K562 (cell line): ENCODE measurements at regions not wholly inside any gene's neighbourhood (a gene's known extent, or its start where the extent isn't known, plus 50 kb on each side); places are given as distances from the start of the nearest gene placed in this dataset.

Experiments
- ATAC-seq: fragments of 200-7000 bp; cut with Tn5 transposase; 3 replicates; pipeline ENCODE4 v1.9.1; 2020; ENCODE audit warnings: moderate library complexity
- BruUV-seq: library from RNA; stranded (reverse); fragments of 400-500 nt; replicated peaks from 2 replicates; lab custom pipeline; 2021; lab: Mats Ljungman, UMichigan
- CTCF ChIA-PET: fragments of 300-600 bp; formaldehyde crosslinking; extraction: SDS; loops from one replicate; lab custom pipeline; 2021; ENCODE audit warnings: low intra/inter-chr PET ratio; lab: Yijun Ruan, JAX
- POLR2A ChIA-PET: fragments of 300-600, 350-650 bp; sonication (Branson Sonifier 250); formaldehyde crosslinking; extraction: SDS; loops from one replicate; lab custom pipeline; 2021; ENCODE audit warnings: antibody characterized with exemption, inconsistent platforms; lab: Yijun Ruan, JAX
- DNase-seq, 4 experiments: peaks; one replicate each; pipeline versions ENCODE4 v3.0.0 to v3.0.0-alpha.2; 2011 to 2018; ENCODE audit warnings: low spot score in 3 of 4, mixed read lengths in 3 of 4; ENCODE audit errors: extremely low read depth in 1 of 4
- FAIRE-seq: peaks from 2 replicates; lab custom pipeline; 2011; peaks lifted over from hg19 to GRCh38; lab: Jason Lieb, UNC
- H2AFZ ChIP-seq: 2 replicates; pipeline ENCODE4 v1.6.0; 2011; ENCODE audit warnings: low read depth, low read length, control low read depth, inconsistent platforms
- H3K27ac ChIP-seq: fragments of 200-600 bp; 3 replicates; pipeline ENCODE4 v1.8.0; 2011; ENCODE audit warnings: low read depth, mild to moderate bottlenecking, control low read depth, inconsistent platforms, low read length, moderate library complexity, mixed read lengths; ENCODE audit errors: extremely low read depth
- H3K27me3 ChIP-seq, 2 experiments: fragments of 300-600 bp in 1 of 2; 2 replicates in 1 of 2; 3 replicates in 1 of 2; pipeline versions ENCODE4 v1.6.0 to v1.8.0; 2011; ENCODE audit warnings: inconsistent platforms in 2 of 2, low read length in 2 of 2, mild to moderate bottlenecking in 1 of 2, mixed read lengths in 1 of 2, moderate library complexity in 1 of 2; ENCODE audit not compliant: control insufficient read depth in 2 of 2, insufficient read depth in 2 of 2
- H3K36me3 ChIP-seq: fragments of 300-600 bp; 3 replicates; pipeline ENCODE4 v1.8.0; 2011; ENCODE audit warnings: mild to moderate bottlenecking, low read length, inconsistent platforms; ENCODE audit not compliant: control insufficient read depth, insufficient read depth
- H3K4me1 ChIP-seq, 2 experiments: fragments of 200-600 bp in 1 of 2; replicated peaks in 1 of 2; 2 replicates in 1 of 2; 3 replicates in 1 of 2; pipeline versions ENCODE4 v1.5.1 to v1.8.0; 2011; ENCODE audit warnings: inconsistent platforms in 2 of 2, low read length in 2 of 2, mild to moderate bottlenecking in 1 of 2, mixed read lengths in 1 of 2, moderate library complexity in 1 of 2; ENCODE audit not compliant: control insufficient read depth in 2 of 2, insufficient read depth in 2 of 2
- H3K4me2 ChIP-seq: 2 replicates; pipeline ENCODE4 v1.6.1; 2011; ENCODE audit warnings: low read length, control low read depth, inconsistent platforms, mixed read lengths; ENCODE audit not compliant: insufficient read depth
- H3K4me3 ChIP-seq: fragments of 200-600 bp; sonication (generic), shearing (Covaris generic); 2 replicates; pipeline ENCODE4 v1.5.1; 2016; ENCODE audit warnings: control low read depth, inconsistent platforms
- H3K79me2 ChIP-seq: fragments of 200-600 bp; 3 replicates; pipeline ENCODE4 v1.8.0; 2011; ENCODE audit warnings: low read length, inconsistent platforms; ENCODE audit not compliant: control insufficient read depth, insufficient read depth
- H3K9ac ChIP-seq, 2 experiments: 2 replicates each; pipeline versions ENCODE4 v1.6.0 to v1.6.1; 2011; ENCODE audit warnings: low read depth in 2 of 2, low read length in 2 of 2, control low read depth in 1 of 2, inconsistent platforms in 1 of 2, mild to moderate bottlenecking in 1 of 2, mixed read lengths in 1 of 2; ENCODE audit not compliant: insufficient read depth in 1 of 2
- H3K9me1 ChIP-seq: one replicate; pipeline ENCODE4 v1.6.0; 2011; ENCODE audit warnings: inconsistent platforms, mild to moderate bottlenecking, low read length, moderate library complexity; ENCODE audit not compliant: control insufficient read depth, insufficient read depth
- H3K9me3 ChIP-seq: replicated peaks from 2 replicates; pipeline ENCODE4 v1.5.1; 2011; ENCODE audit warnings: low read depth, low read length, inconsistent platforms; ENCODE audit not compliant: control insufficient read depth, insufficient read depth
- H4K20me1 ChIP-seq: replicated peaks from 2 replicates; pipeline ENCODE4 v1.6.1; 2011; ENCODE audit warnings: low read length, inconsistent platforms, mixed read lengths; ENCODE audit not compliant: control insufficient read depth, insufficient read depth
- CBX8 ChIP-seq: fragments of 200-600 bp; sonication (generic); IDR thresholded peaks from 2 replicates; pipeline ENCODE4 v1.6.1; 2012; ENCODE audit warnings: borderline replicate concordance, mixed run types, low read depth, mild to moderate bottlenecking, moderate library complexity, mixed read lengths, low read length, control low read depth, inconsistent platforms; ENCODE audit not compliant: poor library complexity, severe bottlenecking; ENCODE audit errors: extremely low read depth
- CEBPB ChIP-seq: fragments of 450-650 bp; IDR thresholded peaks from 2 replicates; pipeline ENCODE4 v1.6.1; 2016; ENCODE audit warnings: missing genetic modification characterization, missing compliant biosample characterization
- CEBPZ ChIP-seq: fragments of 150-350 bp; IDR thresholded peaks from 2 replicates; pipeline ENCODE4 v1.6.1; 2014; ENCODE audit warnings: low read depth, mild to moderate bottlenecking, low read length, borderline replicate concordance
- CGGBP1 ChIP-seq: fragments of 250-450 bp; sonication (Bioruptor Pico); IDR thresholded peaks from 2 replicates; pipeline ENCODE4 v1.9.0; 2021; ENCODE audit warnings: mild to moderate bottlenecking
- CHD2 ChIP-seq: IDR thresholded peaks from 2 replicates; pipeline ENCODE4 v1.6.1; 2011; ENCODE audit warnings: low read depth, low read length
- EP400 ChIP-seq: fragments of 450-650 bp; IDR thresholded peaks from 2 replicates; pipeline ENCODE4 v1.6.1; 2017; ENCODE audit warnings: antibody characterized with exemption, mild to moderate bottlenecking, moderate library complexity
- ETV1 ChIP-seq: fragments of 450-650 bp; conservative IDR thresholded peaks from 2 replicates; pipeline ENCODE4 v1.6.1; 2016; ENCODE audit warnings: missing genetic modification characterization, control low read depth, low read depth, missing compliant biosample characterization
- FOSL1 ChIP-seq: fragments of 200-800 bp; sonication (Bioruptor generic); conservative IDR thresholded peaks from 2 replicates; pipeline ENCODE4 v1.6.1; 2016; ENCODE audit warnings: missing genetic modification characterization, missing compliant biosample characterization
- HDAC3 ChIP-seq: fragments of 450-650 bp; IDR thresholded peaks from 2 replicates; pipeline ENCODE4 v1.6.1; 2018; ENCODE audit warnings: borderline replicate concordance, mild to moderate bottlenecking, moderate library complexity; ENCODE audit not compliant: partially characterized antibody
- KDM1A ChIP-seq, 2 experiments: fragments of 450-650 bp; IDR thresholded peaks; 2 replicates each; pipeline ENCODE4 v1.6.1; 2016; ENCODE audit warnings: mild to moderate bottlenecking in 2 of 2
- POLR2AphosphoS2 ChIP-seq: IDR thresholded peaks from 2 replicates; pipeline ENCODE4 v1.6.1; 2012; ENCODE audit warnings: low read length, improper control_type of control experiment
- RBM15 ChIP-seq: fragments of 200-400 bp; formaldehyde crosslinking; IDR thresholded peaks from 2 replicates; pipeline ENCODE4 v1.6.1; 2018; ENCODE audit warnings: mild to moderate bottlenecking, low read length, moderate library complexity; ENCODE audit not compliant: insufficient read depth
- RFX5 ChIP-seq: IDR thresholded peaks from 2 replicates; pipeline ENCODE4 v1.6.1; 2011; ENCODE audit warnings: low read depth, mild to moderate bottlenecking, improper control_type of control experiment, low read length
- SREBF2 ChIP-seq: sonication (generic); formaldehyde crosslinking; IDR thresholded peaks from 2 replicates; pipeline ENCODE4 v1.4.0; 2020; ENCODE audit warnings: mild to moderate bottlenecking, missing genetic modification reagents
- ZNF3 ChIP-seq: fragments of 250-450 bp; sonication (Bioruptor Pico); IDR thresholded peaks from 2 replicates; pipeline ENCODE4 v1.5.0; 2021; ENCODE audit warnings: mild to moderate bottlenecking, moderate library complexity
- ZNF511 ChIP-seq: sonication (generic); formaldehyde crosslinking; IDR thresholded peaks from 2 replicates; pipeline ENCODE4 v1.8.0; 2022; ENCODE audit warnings: mild to moderate bottlenecking, missing genetic modification reagents
- ZNF764 ChIP-seq: fragments of 250-450 bp; sonication (Bioruptor Pico); IDR thresholded peaks from 2 replicates; pipeline ENCODE4 v1.4.0; 2020; ENCODE audit warnings: low read depth, mild to moderate bottlenecking, moderate library complexity
- WGBS: fragments of 100-300 bp; shearing (Covaris generic); methylation state at CpG from one replicate; pipeline ENCODE4 v1.1.6; 2016; ENCODE audit warnings: low coverage, mixed read lengths; ENCODE audit not compliant: insufficient coverage; ENCODE audit errors: missing lambda C conversion rate; 5-methylcytosine and 5-hydroxymethylcytosine counted together
- in situ Hi-C: fragments of 300-500 bp; cut with MboI; formaldehyde crosslinking; loops from 4 replicates; pipeline ENCODE4 v1.15.0; 2018; ENCODE audit warnings: inconsistent platforms, mixed read lengths
- intact Hi-C: fragments of 100-400 bp; cut with micrococcal nuclease; formaldehyde crosslinking; loops from 2 replicates; pipeline ENCODE4 v1.14.2; 2022
- TF ChIP-seq, protein P1 (sequence below): fragments of 250-450 bp; sonication (Bioruptor Pico); IDR thresholded peaks from 2 replicates; pipeline ENCODE4 v1.5.0; 2021; ENCODE audit warnings: mild to moderate bottlenecking, borderline replicate concordance

DNA sequence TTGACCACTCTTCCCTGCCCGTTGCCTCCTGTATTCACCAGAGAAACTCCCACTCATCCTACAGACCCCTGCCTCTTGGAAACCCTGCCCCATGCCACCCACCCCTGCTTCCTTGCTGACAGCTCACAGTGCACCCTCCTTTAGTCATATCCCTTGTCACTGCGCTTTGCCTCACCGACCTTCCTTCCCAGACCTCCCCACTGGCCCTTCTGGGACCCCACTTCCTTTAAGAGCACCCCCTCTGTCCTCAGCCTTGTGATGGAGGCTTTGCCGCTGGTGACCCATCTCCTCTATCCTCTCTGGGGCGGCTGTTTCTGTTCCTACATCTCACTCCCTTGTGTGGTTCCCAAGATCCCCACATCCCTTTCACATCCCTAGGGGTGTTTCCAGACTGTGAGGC is 92.8 kb upstream of the ZMIZ1 start:
- WGBS: 23% methylated on average over 5 of the region's 5 CpGs
- in situ Hi-C loops: no loop called here
- no peak for TF ChIP-seq HDAC3
- no peak for TF ChIP-seq CBX8
- no peak for TF ChIP-seq FOSL1 (tag)
- no peak for TF ChIP-seq SREBF2 (CRISPR knock-in tag)
- TF ChIP-seq RBM15: no peak
- TF ChIP-seq ZNF3 (CRISPR knock-in tag): no peak
- no peak for TF ChIP-seq ZNF511 (CRISPR knock-in tag)
- no peak for TF ChIP-seq ETV1 (tag)
- no peak for TF ChIP-seq EP400
- TF ChIP-seq ZNF764 (CRISPR knock-in tag): no peak
- no peak for TF ChIP-seq POLR2AphosphoS2
- TF ChIP-seq CGGBP1: no peak
- no peak for TF ChIP-seq CEBPB (tag)
- no peak for TF ChIP-seq CEBPZ
- TF ChIP-seq RFX5: no peak
- no peak for TF ChIP-seq KDM1A (IDR thresholded peaks at IDR 0.05)
- TF ChIP-seq, protein P1, sequence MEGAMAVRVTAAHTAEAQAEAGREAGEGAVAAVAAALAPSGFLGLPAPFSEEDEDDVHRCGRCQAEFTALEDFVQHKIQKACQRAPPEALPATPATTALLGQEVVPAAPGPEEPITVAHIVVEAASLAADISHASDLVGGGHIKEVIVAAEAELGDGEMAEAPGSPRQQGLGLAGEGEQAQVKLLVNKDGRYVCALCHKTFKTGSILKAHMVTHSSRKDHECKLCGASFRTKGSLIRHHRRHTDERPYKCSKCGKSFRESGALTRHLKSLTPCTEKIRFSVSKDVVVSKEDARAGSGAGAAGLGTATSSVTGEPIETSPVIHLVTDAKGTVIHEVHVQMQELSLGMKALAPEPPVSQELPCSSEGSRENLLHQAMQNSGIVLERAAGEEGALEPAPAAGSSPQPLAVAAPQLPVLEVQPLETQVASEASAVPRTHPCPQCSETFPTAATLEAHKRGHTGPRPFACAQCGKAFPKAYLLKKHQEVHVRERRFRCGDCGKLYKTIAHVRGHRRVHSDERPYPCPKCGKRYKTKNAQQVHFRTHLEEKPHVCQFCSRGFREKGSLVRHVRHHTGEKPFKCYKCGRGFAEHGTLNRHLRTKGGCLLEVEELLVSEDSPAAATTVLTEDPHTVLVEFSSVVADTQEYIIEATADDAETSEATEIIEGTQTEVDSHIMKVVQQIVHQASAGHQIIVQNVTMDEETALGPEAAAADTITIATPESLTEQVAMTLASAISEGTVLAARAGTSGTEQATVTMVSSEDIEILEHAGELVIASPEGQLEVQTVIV (CRISPR knock-in tag): no peak
- no peak for TF ChIP-seq CHD2
- TF ChIP-seq, all 486 proteins: peak for 0
- Histone ChIP-seq H3K79me2 (no peaks in the 10 kb centered on the region), H3K27ac (no peak overlapping the region), H3K4me2 (no peak overlapping the region), H3K9ac (no peak overlapping the region), H3K27me3 (peaks cover 21 to 46% of the 10 kb centered on the region in 2 experiments), H3K4me1 (peaks cover 31 to 32% of the 10 kb centered on the region in 2 experiments), H2AFZ (no peak overlapping the region), H4K20me1 (no peaks in the 10 kb centered on the region), H3K4me3 (no peak overlapping the region), H3K9me3 (no peaks in the 10 kb centered on the region), H3K9me1 (no peaks in the 10 kb centered on the region), H3K36me3 (no peaks in the 10 kb centered on the region)
- ATAC-seq (no peak), DNase-seq (no peak), FAIRE-seq (no peak)
- ChIA-PET CTCF (no interaction called here), POLR2A (interaction anchor here (1.4 kb wide), 1 partner anchor 22 kb away, joined by 3 read pairs; no protein-coding TSS in a partner anchor)
- BruUV-seq: no TSS peak
- intact Hi-C loops: no loop called here
